SK-N-SH (cell line): ENCODE measurements at regions not wholly inside any gene's neighbourhood (a gene's known extent, or its start where the extent isn't known, plus 50 kb on each side); places are given as distances from the start of the nearest gene placed in this dataset.

Experiments used
- CHD2 ChIP-seq: fragments of 150-350 bp; IDR thresholded peaks from 2 replicates; pipeline ENCODE4 v1.6.1; 2018; ENCODE audit warnings: low read length; ENCODE audit not compliant: partially characterized antibody
- CTCF ChIP-seq: fragments of 200-600 bp; sonication (generic); IDR thresholded peaks from 2 replicates; pipeline ENCODE4 v1.6.1; 2017; ENCODE audit warnings: antibody characterized with exemption, mild to moderate bottlenecking, moderate library complexity
- EP300 ChIP-seq, 2 experiments: IDR thresholded peaks; 2 replicates each; pipeline versions ENCODE4 v1.4.0 to v1.6.1; 2012; ENCODE audit warnings: borderline replicate concordance in 1 of 2, low read depth in 1 of 2, low read length in 1 of 2
- GABPA ChIP-seq: IDR thresholded peaks from 2 replicates; pipeline ENCODE4 v1.4.0; 2012; ENCODE audit warnings: low read depth, mild to moderate bottlenecking
- IRF3 ChIP-seq: fragments of 150-350 bp; IDR thresholded peaks from 2 replicates; pipeline ENCODE4 v1.6.1; 2016; ENCODE audit warnings: mild to moderate bottlenecking, low read depth, low read length
- MAX ChIP-seq: IDR thresholded peaks from 2 replicates; pipeline ENCODE4 v1.4.0; 2012; ENCODE audit warnings: low read depth
- NFIC ChIP-seq: IDR thresholded peaks from 2 replicates; pipeline ENCODE4 v1.4.0; 2012; ENCODE audit warnings: borderline replicate concordance
- POLR2AphosphoS5 ChIP-seq: IDR thresholded peaks from 2 replicates; pipeline ENCODE4 v1.6.1; 2012; ENCODE audit warnings: low read depth, low read length
- RAD21 ChIP-seq: IDR thresholded peaks from 2 replicates; pipeline ENCODE4 v1.6.1; 2012; ENCODE audit warnings: mild to moderate bottlenecking, low read length
- SMC3 ChIP-seq: IDR thresholded peaks from 2 replicates; pipeline ENCODE4 v1.6.1; 2012; ENCODE audit warnings: low read depth, low read length, improper control_type of control experiment
- TAF1 ChIP-seq: IDR thresholded peaks from 2 replicates; pipeline ENCODE4 v1.6.1; 2012; ENCODE audit warnings: low read depth, mild to moderate bottlenecking, low read length, moderate library complexity, borderline replicate concordance
- TCF12 ChIP-seq: IDR thresholded peaks from 2 replicates; pipeline ENCODE4 v1.4.0; 2012
- YY1 ChIP-seq: IDR thresholded peaks from 2 replicates; pipeline ENCODE4 v1.4.0; 2012; ENCODE audit warnings: low read depth, mild to moderate bottlenecking

GRCh38 chr12:16088421-16088820 lies 177.3 kb downstream of the DERA start:
- TF ChIP-seq CTCF (no peak), YY1 (no peak), IRF3 (no peak), POLR2AphosphoS5 (no peak), GABPA (no peak), CHD2 (no peak), NFIC (no peak), EP300 (IDR thresholded peaks at IDR 0.05; ENCODE audit: borderline replicate concordance in 1 of 2, low read depth in 1 of 2, low read length in 1 of 2) (no peak), RAD21 (no peak), SMC3 (no peak), MAX (no peak), TAF1 (no peak), TCF12 (no peak)
